Panc1 (cell line): ENCODE measurements at regions not wholly inside any gene's neighbourhood (a gene's known extent, or its start where the extent isn't known, plus 50 kb on each side); places are given as distances from the start of the nearest gene placed in this dataset.

ENCODE experiments used
- ATAC-seq: fragments of 200-7000 bp; cut with Tn5 transposase; 2 replicates; pipeline ENCODE4 v1.9.1; 2020; ENCODE audit warnings: mild to moderate bottlenecking, moderate library complexity
- BruUV-seq: library from RNA; stranded (reverse); fragments of 400-500 nt; replicated peaks from 2 replicates; lab custom pipeline; 2021; lab: Mats Ljungman, UMichigan
- CTCF ChIA-PET: fragments of 300-600 bp; sonication (Branson Sonifier 250); formaldehyde crosslinking; loops from one replicate; lab custom pipeline; 2022; ENCODE audit warnings: antibody characterized with exemption; lab: Charles Lee
- POLR2A ChIA-PET: fragments of 300-600 bp; sonication (Branson Sonifier 250); formaldehyde crosslinking; loops from one replicate; lab custom pipeline; 2022; ENCODE audit warnings: antibody characterized with exemption; lab: Charles Lee
- DNase-seq: peaks from one replicate; pipeline ENCODE4 v3.0.0-alpha.2; 2010; ENCODE audit warnings: low read depth, low spot score
- H3K27ac ChIP-seq: 2 replicates; pipeline ENCODE4 v1.5.1; 2011; ENCODE audit warnings: mild to moderate bottlenecking, low read length, inconsistent platforms
- H3K27me3 ChIP-seq: fragments of 200-500 bp; sonication (Bioruptor generic); 2 replicates; pipeline ENCODE4 v1.6.0; 2014; ENCODE audit warnings: low read length, inconsistent platforms; ENCODE audit not compliant: control insufficient read depth, insufficient read depth
- H3K36me3 ChIP-seq: fragments of 200-500 bp; sonication (Bioruptor generic); 2 replicates; pipeline ENCODE4 v1.5.1; 2014; ENCODE audit warnings: inconsistent platforms, mild to moderate bottlenecking, low read length, moderate library complexity; ENCODE audit not compliant: control insufficient read depth, insufficient read depth
- H3K4me1 ChIP-seq: 2 replicates; pipeline ENCODE4 v1.5.1; 2011; ENCODE audit warnings: inconsistent platforms, mild to moderate bottlenecking, low read length, moderate library complexity; ENCODE audit not compliant: control insufficient read depth, insufficient read depth
- H3K4me3 ChIP-seq, 2 experiments: 2 replicates each; pipeline ENCODE4 v1.5.1; 2011 to 2012; ENCODE audit warnings: low read depth in 2 of 2, low read length in 2 of 2, mild to moderate bottlenecking in 2 of 2, inconsistent platforms in 1 of 2, moderate library complexity in 1 of 2
- H3K9me3 ChIP-seq: fragments of 200-500 bp; sonication (Bioruptor generic); 2 replicates; pipeline ENCODE4 v1.5.1; 2014; ENCODE audit warnings: low read depth, mild to moderate bottlenecking, inconsistent platforms, low read length, moderate library complexity; ENCODE audit not compliant: control insufficient read depth, insufficient read depth
- POLR2AphosphoS5 ChIP-seq: IDR thresholded peaks from 2 replicates; pipeline ENCODE4 v1.6.1; 2012; ENCODE audit warnings: mild to moderate bottlenecking, low read depth, low read length, moderate library complexity
- REST ChIP-seq, 2 experiments: IDR thresholded peaks; 2 replicates each; pipeline ENCODE4 v1.6.1; 2011 to 2012; ENCODE audit warnings: low read depth in 2 of 2, control low read depth in 1 of 2, low read length in 1 of 2, mild to moderate bottlenecking in 1 of 2, moderate library complexity in 1 of 2; ENCODE audit not compliant: insufficient read depth in 1 of 2
- SIN3A ChIP-seq: IDR thresholded peaks from 2 replicates; pipeline ENCODE4 v1.6.1; 2012; ENCODE audit warnings: low read depth, mild to moderate bottlenecking, low read length, moderate library complexity, borderline replicate concordance; ENCODE audit not compliant: insufficient read depth
- TCF7L2 ChIP-seq: IDR thresholded peaks from 2 replicates; pipeline ENCODE4 v1.6.1; 2011; ENCODE audit warnings: mild to moderate bottlenecking, low read depth, low read length, inconsistent platforms
- in situ Hi-C: cut with HindIII; loops from 2 replicates; pipeline ENCODE4 v1.10.0; 2016; ENCODE audit warnings: low sequenced_read_pairs, low pct_unique_long_range_greater_than_20kb
- intact Hi-C: fragments of 100-400 bp; cut with micrococcal nuclease; formaldehyde crosslinking; loops from one replicate; pipeline ENCODE4 v1.10.0; 2022; ENCODE audit not compliant: unreplicated experiment
- TF ChIP-seq, protein P1 (sequence below): fragments of 450-650 bp; IDR thresholded peaks from 2 replicates; pipeline ENCODE4 v1.5.1; 2017; ENCODE audit warnings: mild to moderate bottlenecking

DNA sequence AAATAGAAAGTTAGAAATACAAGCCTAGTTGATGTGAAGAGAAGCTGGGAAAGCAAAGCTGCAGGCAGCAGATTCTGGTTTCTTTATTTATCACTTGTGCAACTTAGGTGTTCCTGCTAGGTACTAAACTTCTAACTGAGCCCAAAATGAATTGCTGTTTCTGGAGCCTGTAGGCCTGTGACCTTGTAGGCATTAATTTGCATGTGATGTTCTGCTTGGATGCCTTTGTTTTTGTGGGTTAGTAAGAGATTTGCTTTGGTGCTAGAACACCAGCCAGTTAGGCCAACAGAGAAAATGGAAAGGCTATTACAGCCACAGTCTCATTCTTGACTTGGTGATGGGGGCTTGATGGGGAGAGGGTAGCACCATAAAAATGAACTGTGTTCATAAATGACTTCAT is 370.7 kb downstream of the PPP1R3A start:
- Histone ChIP-seq H3K27me3 (no peaks in the 10 kb centered on the region), H3K9me3 (no peaks in the 10 kb centered on the region), H3K36me3 (no peaks in the 10 kb centered on the region), H3K27ac (no peak overlapping the region), H3K4me3 (no peak overlapping the region), H3K4me1 (no peaks in the 10 kb centered on the region)
- ChIA-PET POLR2A (no interaction called here), CTCF (no interaction called here)
- BruUV-seq = no TSS peak
- in situ Hi-C loops (no loop called here), intact Hi-C loops (no loop called here)
- no peak for ATAC-seq
- DNase-seq = no peak
- TF ChIP-seq SIN3A (no peak), POLR2AphosphoS5 (no peak), REST (IDR thresholded peaks at IDR 0.05; ENCODE audit: insufficient read depth in 1 of 2, low read depth in 2 of 2, low read length in 1 of 2) (no peak), TCF7L2 (no peak)
- TF ChIP-seq, protein P1, sequence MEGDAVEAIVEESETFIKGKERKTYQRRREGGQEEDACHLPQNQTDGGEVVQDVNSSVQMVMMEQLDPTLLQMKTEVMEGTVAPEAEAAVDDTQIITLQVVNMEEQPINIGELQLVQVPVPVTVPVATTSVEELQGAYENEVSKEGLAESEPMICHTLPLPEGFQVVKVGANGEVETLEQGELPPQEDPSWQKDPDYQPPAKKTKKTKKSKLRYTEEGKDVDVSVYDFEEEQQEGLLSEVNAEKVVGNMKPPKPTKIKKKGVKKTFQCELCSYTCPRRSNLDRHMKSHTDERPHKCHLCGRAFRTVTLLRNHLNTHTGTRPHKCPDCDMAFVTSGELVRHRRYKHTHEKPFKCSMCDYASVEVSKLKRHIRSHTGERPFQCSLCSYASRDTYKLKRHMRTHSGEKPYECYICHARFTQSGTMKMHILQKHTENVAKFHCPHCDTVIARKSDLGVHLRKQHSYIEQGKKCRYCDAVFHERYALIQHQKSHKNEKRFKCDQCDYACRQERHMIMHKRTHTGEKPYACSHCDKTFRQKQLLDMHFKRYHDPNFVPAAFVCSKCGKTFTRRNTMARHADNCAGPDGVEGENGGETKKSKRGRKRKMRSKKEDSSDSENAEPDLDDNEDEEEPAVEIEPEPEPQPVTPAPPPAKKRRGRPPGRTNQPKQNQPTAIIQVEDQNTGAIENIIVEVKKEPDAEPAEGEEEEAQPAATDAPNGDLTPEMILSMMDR = no peak

DNA sequence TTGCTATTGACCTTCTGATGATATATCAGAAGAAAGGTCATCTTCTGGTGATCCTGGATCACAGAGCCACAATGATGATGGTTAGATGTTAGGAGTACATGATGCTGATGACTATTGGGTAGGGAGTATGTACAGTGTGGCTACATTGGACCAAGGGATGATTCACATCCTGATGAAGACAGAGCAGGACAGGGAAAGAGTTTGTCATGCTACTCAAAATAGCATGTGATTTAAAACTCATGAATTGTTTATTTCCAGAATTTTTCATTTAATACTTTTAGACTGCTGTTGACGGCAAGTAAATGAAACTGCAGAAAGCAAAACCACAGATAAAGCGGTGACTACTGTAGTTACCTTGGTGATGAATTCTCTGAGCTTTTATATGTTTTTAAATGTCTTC is 397.3 kb downstream of the PPP1R3A start:
- in situ Hi-C loops = no loop called here
- TF ChIP-seq POLR2AphosphoS5 = no peak
- no peak for TF ChIP-seq TCF7L2
- TF ChIP-seq SIN3A = no peak
- TF ChIP-seq REST (IDR thresholded peaks at IDR 0.05; ENCODE audit: insufficient read depth in 1 of 2, low read depth in 2 of 2, low read length in 1 of 2) = no peak
- TF ChIP-seq, protein P1 = no peak
- no peaks in the 10 kb centered on the region for H3K9me3 ChIP-seq

More for the DNA sequence above, 397.3 kb downstream of the PPP1R3A start:
- DNase-seq = no peak
- intact Hi-C loops = no loop called here
- ChIA-PET POLR2A (no interaction called here), CTCF (interaction anchor here (0.6 kb wide), 1 partner anchor 104 kb away, joined by 3 read pairs; no protein-coding TSS in a partner anchor)
- H3K4me3 ChIP-seq = no peak overlapping the region
- H3K36me3 ChIP-seq = no peaks in the 10 kb centered on the region
- H3K4me1 ChIP-seq = no peaks in the 10 kb centered on the region
- BruUV-seq = no TSS peak
- ATAC-seq = no peak
- no peaks in the 10 kb centered on the region for H3K27me3 ChIP-seq
- H3K27ac ChIP-seq = no peak overlapping the region
